Type B pancreatic cell (in vitro differentiated cells): ENCODE measurements at regions not wholly inside any gene's neighbourhood (a gene's known extent, or its start where the extent isn't known, plus 50 kb on each side); places are given as distances from the start of the nearest gene placed in this dataset.

ENCODE experiments used
- DNase-seq: peaks from one replicate; pipeline ENCODE4 v3.0.0; 2021; ENCODE audit warnings: mixed read lengths; ENCODE audit not compliant: unreplicated experiment; ENCODE audit errors: extremely low spot score
- H3K27ac Mint-ChIP-seq: 2 replicates; pipeline ENCODE4 v1.8.0; 2021; ENCODE audit warnings: mild to moderate bottlenecking, mixed read lengths
- H3K27me3 Mint-ChIP-seq: 2 replicates; pipeline ENCODE4 v1.8.0; 2021; ENCODE audit warnings: mixed read lengths
- H3K36me3 Mint-ChIP-seq: 2 replicates; pipeline ENCODE4 v1.8.0; 2021; ENCODE audit warnings: mixed read lengths
- H3K4me1 Mint-ChIP-seq: one replicate; pipeline ENCODE4 v1.8.0; 2021; ENCODE audit warnings: mixed read lengths; ENCODE audit not compliant: unreplicated experiment
- H3K4me3 Mint-ChIP-seq: 2 replicates; pipeline ENCODE4 v1.8.0; 2021; ENCODE audit warnings: mild to moderate bottlenecking, mixed read lengths
- H3K9me3 Mint-ChIP-seq: 2 replicates; pipeline ENCODE4 v1.8.0; 2021; ENCODE audit warnings: mixed read lengths
- TF ChIP-seq, protein P1 (sequence below): fragments of 200-600 bp; sonication (generic); conservative IDR thresholded peaks from 2 replicates; pipeline ENCODE4 v1.5.0; 2021; ENCODE audit warnings: antibody characterized with exemption, mild to moderate bottlenecking

- Mint-ChIP-seq H3K9me3 (peaks cover 9% of the 10 kb centered on the region), H3K4me3 (no peak overlapping the region), H3K27ac (no peak overlapping the region), H3K27me3 (no peaks in the 10 kb centered on the region), H3K4me1 (peaks cover 3% of the 10 kb centered on the region), H3K36me3 (no peaks in the 10 kb centered on the region)
- TF ChIP-seq, protein P1, sequence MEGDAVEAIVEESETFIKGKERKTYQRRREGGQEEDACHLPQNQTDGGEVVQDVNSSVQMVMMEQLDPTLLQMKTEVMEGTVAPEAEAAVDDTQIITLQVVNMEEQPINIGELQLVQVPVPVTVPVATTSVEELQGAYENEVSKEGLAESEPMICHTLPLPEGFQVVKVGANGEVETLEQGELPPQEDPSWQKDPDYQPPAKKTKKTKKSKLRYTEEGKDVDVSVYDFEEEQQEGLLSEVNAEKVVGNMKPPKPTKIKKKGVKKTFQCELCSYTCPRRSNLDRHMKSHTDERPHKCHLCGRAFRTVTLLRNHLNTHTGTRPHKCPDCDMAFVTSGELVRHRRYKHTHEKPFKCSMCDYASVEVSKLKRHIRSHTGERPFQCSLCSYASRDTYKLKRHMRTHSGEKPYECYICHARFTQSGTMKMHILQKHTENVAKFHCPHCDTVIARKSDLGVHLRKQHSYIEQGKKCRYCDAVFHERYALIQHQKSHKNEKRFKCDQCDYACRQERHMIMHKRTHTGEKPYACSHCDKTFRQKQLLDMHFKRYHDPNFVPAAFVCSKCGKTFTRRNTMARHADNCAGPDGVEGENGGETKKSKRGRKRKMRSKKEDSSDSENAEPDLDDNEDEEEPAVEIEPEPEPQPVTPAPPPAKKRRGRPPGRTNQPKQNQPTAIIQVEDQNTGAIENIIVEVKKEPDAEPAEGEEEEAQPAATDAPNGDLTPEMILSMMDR = no peak
- no peak for DNase-seq
Observed at GRCh38 chr9:106733828-106734380, 129.1 kb upstream of the ZNF462 start.

GRCh38 chr9:106737516-106737915 is 125.5 kb upstream of the ZNF462 start:
- TF ChIP-seq, protein P1 = no peak
- Mint-ChIP-seq H3K4me3 (no peak overlapping the region), H3K27me3 (no peaks in the 10 kb centered on the region), H3K9me3 (peaks cover 9% of the 10 kb centered on the region), H3K27ac (no peak overlapping the region), H3K36me3 (no peaks in the 10 kb centered on the region), H3K4me1 (no peaks in the 10 kb centered on the region)
- DNase-seq = no peak

DNA sequence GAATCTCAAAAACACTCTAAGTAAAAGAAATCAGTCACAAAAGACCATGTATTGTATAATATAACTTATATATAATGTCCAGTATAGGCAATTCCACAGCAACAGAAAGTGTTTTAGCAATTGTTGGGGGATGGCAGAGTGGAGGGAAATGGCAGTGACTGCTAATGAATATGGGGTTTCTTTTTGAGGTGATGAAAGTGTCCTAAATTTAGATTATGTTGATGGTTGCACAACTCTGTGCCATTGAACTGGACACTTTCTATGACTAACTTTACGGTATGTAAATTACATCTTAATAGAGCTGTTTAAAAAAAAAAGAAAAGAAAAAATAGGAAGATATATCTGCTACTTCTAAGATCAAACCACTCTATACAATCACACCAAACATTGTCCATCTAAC is 124.9 kb upstream of the ZNF462 start:
- Mint-ChIP-seq H3K9me3 (peaks cover 9% of the 10 kb centered on the region), H3K4me3 (no peak overlapping the region), H3K27ac (no peak overlapping the region), H3K27me3 (no peaks in the 10 kb centered on the region), H3K4me1 (no peaks in the 10 kb centered on the region), H3K36me3 (no peaks in the 10 kb centered on the region)
- DNase-seq = no peak
- TF ChIP-seq, protein P1 = no peak

- Mint-ChIP-seq H3K36me3 (no peaks in the 10 kb centered on the region), H3K4me1 (no peaks in the 10 kb centered on the region), H3K4me3 (no peak overlapping the region), H3K9me3 (no peaks in the 10 kb centered on the region), H3K27me3 (no peaks in the 10 kb centered on the region), H3K27ac (no peak overlapping the region)
- TF ChIP-seq, protein P1 = no peak
- no peak for DNase-seq
Observed at GRCh38 chr9:106745457-106745856, 117.5 kb upstream of the ZNF462 start.

DNA sequence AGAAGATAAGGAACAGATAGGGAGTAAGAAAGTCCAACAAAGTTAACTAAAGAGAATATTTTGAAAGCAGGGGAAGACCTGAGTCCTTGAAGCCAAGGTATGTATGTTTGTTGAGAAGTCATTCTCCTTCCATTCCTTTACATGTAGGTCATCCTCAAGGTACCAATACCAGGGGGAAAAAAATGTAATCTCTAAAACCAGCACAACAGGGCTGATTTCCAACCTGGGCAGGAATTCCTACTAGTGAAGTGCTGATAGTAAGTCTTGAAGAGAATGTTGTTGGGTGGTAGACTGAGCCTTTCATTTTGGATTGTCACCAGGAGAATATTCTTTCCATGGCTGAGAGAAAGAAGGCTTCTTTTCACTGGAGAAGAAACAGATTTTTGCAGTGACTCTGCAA is 117.1 kb upstream of the ZNF462 start:
- Mint-ChIP-seq H3K27ac (no peak overlapping the region), H3K9me3 (no peaks in the 10 kb centered on the region), H3K27me3 (no peaks in the 10 kb centered on the region), H3K4me1 (no peaks in the 10 kb centered on the region), H3K36me3 (no peaks in the 10 kb centered on the region), H3K4me3 (no peak overlapping the region)
- TF ChIP-seq, protein P1 = no peak
- DNase-seq = no peak

DNA sequence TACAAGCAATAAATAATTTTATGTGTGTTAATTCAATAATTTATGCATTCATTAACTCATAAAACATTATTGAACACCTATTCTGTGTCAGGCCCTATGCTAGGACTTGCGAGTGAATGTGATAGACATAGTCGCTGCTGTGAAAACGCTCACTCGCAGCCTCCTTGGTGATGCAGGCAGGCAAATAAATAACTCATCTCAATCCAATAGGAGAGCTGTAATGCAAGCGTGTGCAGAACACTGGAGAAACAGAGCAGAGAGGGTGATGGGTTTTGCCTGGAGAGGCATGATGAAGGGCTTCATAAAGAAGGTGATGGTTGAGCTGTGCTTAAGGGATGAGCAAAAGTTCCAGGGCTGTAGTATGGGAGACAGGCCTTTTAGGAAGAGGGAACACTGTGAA is 111.3 kb upstream of the ZNF462 start:
- no peaks in the 10 kb centered on the region for H3K4me1 Mint-ChIP-seq
- no peak overlapping the region for H3K4me3 Mint-ChIP-seq
- no peaks in the 10 kb centered on the region for H3K9me3 Mint-ChIP-seq
- TF ChIP-seq, protein P1 = no peak
- DNase-seq = no peak
- H3K27ac Mint-ChIP-seq = no peak overlapping the region
- H3K27me3 Mint-ChIP-seq = no peaks in the 10 kb centered on the region
- no peaks in the 10 kb centered on the region for H3K36me3 Mint-ChIP-seq
